Right lobe of liver (tissue), 6 donors: ENCODE measurements at regions not wholly inside any gene's neighbourhood (a gene's known extent, or its start where the extent isn't known, plus 50 kb on each side); places are given as distances from the start of the nearest gene placed in this dataset.

Experiments used
- ATAC-seq, 4 donors: fragments of 200-7000 bp; cut with Tn5 transposase; one replicate each; pipeline ENCODE4 v1.9.1; 2020; ENCODE audit warnings: mild to moderate bottlenecking in 4 of 4, moderate library complexity in 4 of 4
- DNase-seq, 3 donors: peaks; one replicate each; pipeline ENCODE4 v3.0.0-alpha.2; 2020
- H3K27ac ChIP-seq, 3 donors: fragments of 200-600 bp; one replicate each; pipeline ENCODE4 v1.8.0; 2022
- H3K27me3 ChIP-seq, 2 donors: fragments of 200-600 bp; one replicate each; pipeline ENCODE4 v1.8.0; 2022
- H3K36me3 ChIP-seq, 4 donors: fragments of 200-600 bp; sonication (generic) in 1 of 4; one replicate each; pipeline versions ENCODE4 v1.5.1 to v1.8.0; 2017 to 2022; ENCODE audit warnings: control low read depth in 1 of 4
- H3K4me1 ChIP-seq, 4 donors: fragments of 200-600 bp; sonication (generic) in 1 of 4; one replicate each; pipeline versions ENCODE4 v1.5.1 to v1.8.0; 2017 to 2022; ENCODE audit warnings: control low read depth in 1 of 4
- H3K4me3 ChIP-seq, 3 donors: fragments of 200-600 bp; one replicate each; pipeline ENCODE4 v1.8.0; 2022
- H3K9me3 ChIP-seq, 4 donors: fragments of 200-600 bp; sonication (generic) in 1 of 4; one replicate each; pipeline versions ENCODE4 v1.5.1 to v1.8.0; 2017 to 2022; ENCODE audit warnings: control low read depth in 1 of 4
- POLR2A ChIP-seq: fragments of 450-650 bp; IDR thresholded peaks from one replicate; pipeline ENCODE4 v1.6.1; 2017; ENCODE audit warnings: antibody characterized with exemption, mild to moderate bottlenecking
- WGBS: methylation state at CpG from one replicate; pipeline ENCODE4 v1.1.6; 2018; ENCODE audit warnings: low coverage, low lambda C conversion rate; ENCODE audit not compliant: insufficient coverage; ENCODE audit errors: missing lambda C conversion rate; 5-methylcytosine and 5-hydroxymethylcytosine counted together
- intact Hi-C, 2 donors: fragments of 100-400 bp; cut with DNase I; formaldehyde crosslinking; loops; one replicate each; pipeline versions ENCODE4 v1.11.2 to v1.14.1; 2022
- TF ChIP-seq, protein P1 (sequence below), 4 donors: fragments of 200-600 bp in 3 of 4; fragments of 450-650 bp in 1 of 4; IDR thresholded peaks; one replicate each; pipeline versions ENCODE4 v1.5.1 to v1.8.0; 2016 to 2022; ENCODE audit warnings: antibody characterized with exemption in 4 of 4, mild to moderate bottlenecking in 2 of 4
- donor health status: DM: no; HTN: yes; CAD: no.
- donor health status: DM: no; HTN: no; CAD: no.
- donor health status: DM: no; HTN: no; CAD: no.
- donor health status: DM: no; HTN: yes; CAD: no.
- donor health status: DM: no; HTN: yes; CAD: no.

DNA sequence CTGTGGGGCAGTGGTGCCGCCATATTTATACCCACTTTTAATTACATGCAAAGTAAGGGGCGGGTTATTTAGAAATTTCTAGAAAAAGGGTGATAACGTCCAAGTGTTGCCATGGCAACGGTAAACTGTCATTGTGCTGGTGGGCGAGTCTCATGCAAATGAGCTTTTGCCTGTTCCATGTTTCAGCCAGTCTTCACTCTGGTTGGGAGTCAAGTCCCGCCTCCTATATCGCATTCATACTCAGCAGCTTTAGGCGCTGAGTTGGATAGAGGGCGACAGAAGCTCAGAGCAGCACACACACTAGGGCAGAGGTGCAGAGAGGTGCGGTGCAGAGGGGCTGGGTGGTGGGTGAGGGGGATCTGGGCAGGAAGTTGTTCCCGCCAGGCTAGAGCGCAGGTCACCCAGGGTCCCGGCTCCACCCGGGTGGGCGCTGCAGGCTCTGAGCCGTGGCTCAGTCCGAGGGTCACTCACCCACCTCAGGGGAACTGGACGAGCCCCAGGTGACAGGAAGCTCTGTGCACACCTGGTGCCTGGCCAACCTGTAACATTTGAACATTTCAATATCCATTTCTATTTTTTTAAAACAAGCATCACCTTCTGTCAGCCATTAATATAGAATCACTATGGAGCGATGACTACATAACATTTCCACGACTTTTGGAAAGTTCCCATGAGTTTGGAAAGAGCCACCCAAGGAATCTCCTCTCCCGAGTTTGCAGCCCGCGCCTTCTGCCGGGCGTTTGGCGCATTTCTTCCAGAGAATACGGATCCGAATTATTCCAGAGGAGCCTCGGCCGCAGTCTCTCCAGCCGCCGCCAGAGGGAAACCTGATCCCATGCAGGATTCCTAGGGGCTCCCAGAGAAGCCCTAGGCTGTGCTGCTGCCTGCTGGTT, 89.1 kb upstream of the PHACTR3 start:
- H3K27me3 ChIP-seq, result peaks cover 3 to 4% of the 10 kb centered on the region in 2 donors
- H3K27ac ChIP-seq, result no peak overlapping the region
- DNase-seq (peak; percentile 69 to 75 (median 74)), ATAC-seq (peak; percentile 87 to 94 (median 91))
- H3K4me1 ChIP-seq, result no peaks in the 10 kb centered on the region
- H3K36me3 ChIP-seq, result no peaks in the 10 kb centered on the region
- no peak overlapping the region for H3K4me3 ChIP-seq
- 18% methylated on average over 28 of the region's 32 CpGs for whole genome bisulfite sequencing
- TF ChIP-seq, protein P1, sequence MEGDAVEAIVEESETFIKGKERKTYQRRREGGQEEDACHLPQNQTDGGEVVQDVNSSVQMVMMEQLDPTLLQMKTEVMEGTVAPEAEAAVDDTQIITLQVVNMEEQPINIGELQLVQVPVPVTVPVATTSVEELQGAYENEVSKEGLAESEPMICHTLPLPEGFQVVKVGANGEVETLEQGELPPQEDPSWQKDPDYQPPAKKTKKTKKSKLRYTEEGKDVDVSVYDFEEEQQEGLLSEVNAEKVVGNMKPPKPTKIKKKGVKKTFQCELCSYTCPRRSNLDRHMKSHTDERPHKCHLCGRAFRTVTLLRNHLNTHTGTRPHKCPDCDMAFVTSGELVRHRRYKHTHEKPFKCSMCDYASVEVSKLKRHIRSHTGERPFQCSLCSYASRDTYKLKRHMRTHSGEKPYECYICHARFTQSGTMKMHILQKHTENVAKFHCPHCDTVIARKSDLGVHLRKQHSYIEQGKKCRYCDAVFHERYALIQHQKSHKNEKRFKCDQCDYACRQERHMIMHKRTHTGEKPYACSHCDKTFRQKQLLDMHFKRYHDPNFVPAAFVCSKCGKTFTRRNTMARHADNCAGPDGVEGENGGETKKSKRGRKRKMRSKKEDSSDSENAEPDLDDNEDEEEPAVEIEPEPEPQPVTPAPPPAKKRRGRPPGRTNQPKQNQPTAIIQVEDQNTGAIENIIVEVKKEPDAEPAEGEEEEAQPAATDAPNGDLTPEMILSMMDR (IDR thresholded peaks at IDR 0.05), result peak; percentile 63 to 89 (median 78)
- no peak for TF ChIP-seq POLR2A
- intact Hi-C loops, result no loop called here
- no peaks in the 10 kb centered on the region for H3K9me3 ChIP-seq

DNA sequence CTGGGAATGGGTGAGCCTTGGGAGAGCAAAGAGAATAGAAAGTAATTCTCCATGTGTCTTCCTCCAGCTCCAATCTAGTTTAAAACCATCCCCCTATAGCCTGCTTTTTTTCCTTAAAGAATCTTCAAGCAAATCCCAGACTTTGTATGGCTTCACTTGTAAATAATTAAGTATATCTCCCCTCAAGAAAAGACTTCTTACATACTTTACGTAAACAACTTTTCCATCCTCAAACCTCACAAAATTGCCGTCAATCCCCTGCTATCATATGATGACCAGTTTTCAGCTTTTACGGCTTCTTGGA, 88.5 kb upstream of the PHACTR3 start:
- DNase-seq, result no peak
- Histone ChIP-seq H3K4me3 (no peak overlapping the region), H3K36me3 (no peaks in the 10 kb centered on the region), H3K4me1 (no peaks in the 10 kb centered on the region), H3K27me3 (peaks cover 3 to 4% of the 10 kb centered on the region in 2 donors), H3K9me3 (no peaks in the 10 kb centered on the region), H3K27ac (no peak overlapping the region)
- intact Hi-C loops, result no loop called here
- WGBS, result 57% methylated on average over 3 of the region's 3 CpGs
- no peak for ATAC-seq
- TF ChIP-seq, protein P1 (IDR thresholded peaks at IDR 0.05), result no peak
- TF ChIP-seq POLR2A, result no peak

DNA sequence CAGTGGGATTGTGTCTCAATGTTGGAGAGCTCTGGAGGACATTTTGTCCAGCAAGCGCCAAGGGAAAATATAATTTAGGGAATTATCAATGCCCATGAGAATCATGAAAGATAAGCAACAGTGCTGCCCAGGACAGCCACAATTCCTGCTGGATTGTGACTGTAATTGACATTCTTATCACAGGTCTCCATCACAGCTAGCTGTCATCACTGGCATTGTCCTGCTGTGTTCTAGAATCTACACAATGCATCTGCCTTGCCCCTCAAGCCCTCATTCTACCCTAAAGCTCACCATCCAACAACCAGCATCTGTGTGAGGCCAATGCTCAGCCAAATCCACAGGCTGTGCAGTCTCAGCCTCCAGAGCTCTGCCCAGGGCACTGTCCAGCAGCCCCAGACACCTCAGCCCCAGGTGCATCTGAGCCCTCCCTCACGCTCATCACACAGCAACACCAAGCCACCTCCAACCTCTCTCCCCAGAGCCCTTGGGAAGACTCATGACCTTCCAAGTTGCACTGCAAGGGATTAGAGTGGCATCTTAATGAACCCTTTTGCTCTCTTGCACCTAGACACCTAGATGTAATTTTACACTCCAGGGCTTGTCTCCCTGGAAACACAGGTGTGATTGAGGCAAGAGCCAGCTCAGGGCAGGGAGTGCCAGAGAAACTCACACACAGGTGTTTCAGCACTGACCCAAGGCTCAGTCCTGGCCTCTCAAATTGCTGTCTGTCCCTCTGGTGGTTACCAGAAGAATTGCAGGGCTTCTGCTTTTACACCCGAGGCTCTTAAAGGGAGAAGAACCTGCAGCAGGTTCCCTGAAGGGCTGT, 85.2 kb upstream of the PHACTR3 start:
- H3K27ac ChIP-seq, result no peak overlapping the region
- H3K4me3 ChIP-seq, result no peak overlapping the region
- no peaks in the 10 kb centered on the region for H3K36me3 ChIP-seq
- H3K9me3 ChIP-seq, result no peaks in the 10 kb centered on the region
- H3K27me3 ChIP-seq, result peaks cover 3 to 4% of the 10 kb centered on the region in 2 donors
- TF ChIP-seq, protein P1 (IDR thresholded peaks at IDR 0.05), result peak; percentile 58 to 88 (median 84)
- TF ChIP-seq POLR2A, result no peak
- ATAC-seq, result peak; percentile 80 to 90 (median 84)
- WGBS, result 20% methylated on average over 2 of the region's 3 CpGs
- no peaks in the 10 kb centered on the region for H3K4me1 ChIP-seq
- intact Hi-C loops, result no loop called here
- no peak for DNase-seq

DNA sequence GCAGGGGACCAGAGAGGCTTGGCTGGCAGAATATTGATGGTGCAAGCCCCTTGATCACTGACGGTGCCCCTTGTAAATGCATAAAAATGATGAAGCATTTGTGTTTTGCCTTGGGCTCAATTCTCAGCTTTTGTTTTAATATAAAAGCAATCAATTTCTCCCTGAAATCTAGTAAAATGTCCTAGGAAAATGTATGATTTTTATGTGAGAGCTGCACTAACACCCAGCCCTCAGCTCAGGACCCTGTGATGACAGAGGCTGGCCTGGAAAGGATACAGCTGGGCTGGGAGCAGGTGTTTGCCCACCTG, 84.7 kb upstream of the PHACTR3 start:
- intact Hi-C loops, result no loop called here
- Histone ChIP-seq H3K27me3 (peaks cover under 1 to 3% of the 10 kb centered on the region in 2 donors), H3K27ac (no peak overlapping the region), H3K4me1 (no peaks in the 10 kb centered on the region), H3K9me3 (no peaks in the 10 kb centered on the region), H3K4me3 (no peak overlapping the region), H3K36me3 (no peaks in the 10 kb centered on the region)
- 0% methylated on average over 1 of the region's 1 CpG for WGBS
- ATAC-seq (no peak), DNase-seq (no peak)
- TF ChIP-seq, protein P1 (IDR thresholded peaks at IDR 0.05), result peak in 1 of 4 donors; percentile 6
- TF ChIP-seq POLR2A, result no peak
